HCT116 (cell line): ENCODE measurements at regions not wholly inside any gene's neighbourhood (a gene's known extent, or its start where the extent isn't known, plus 50 kb on each side); places are given as distances from the start of the nearest gene placed in this dataset.

Experiments
- ATAC-seq: fragments of 200-7000 bp; cut with Tn5 transposase; 2 replicates; pipeline ENCODE4 v1.9.1; 2020; ENCODE audit warnings: mild to moderate bottlenecking, moderate library complexity
- BruUV-seq: library from RNA; stranded (reverse); fragments of 400-500 nt; replicated peaks from 2 replicates; lab custom pipeline; 2021; lab: Mats Ljungman, UMichigan
- CTCF ChIA-PET: fragments of 300-600 bp; sonication (Branson Sonifier 250); formaldehyde crosslinking; loops from one replicate; lab custom pipeline; 2021; ENCODE audit warnings: antibody characterized with exemption; lab: Charles Lee
- POLR2A ChIA-PET: fragments of 300-600, 350-600 bp; sonication (Branson Sonifier 250); formaldehyde crosslinking; loops from one replicate; lab custom pipeline; 2021; ENCODE audit warnings: antibody characterized with exemption; lab: Charles Lee
- RAD21 ChIA-PET, 2 experiments: fragments of 300-600 bp; sonication (Branson Sonifier 250); formaldehyde crosslinking; loops; one replicate each; lab custom pipeline; 2023; ENCODE audit warnings: low total read pairs in 2 of 2; ENCODE audit not compliant: uncharacterized antibody in 2 of 2, unreplicated experiment in 2 of 2, low non-redundant PET in 1 of 2; lab: Charles Lee
- DNase-seq: peaks from one replicate; pipeline ENCODE4 v3.0.0-alpha.2; 2010; ENCODE audit warnings: low read depth, low spot score
- H2AFZ ChIP-seq: fragments of 200-600 bp; shearing (Covaris generic), sonication (generic); 2 replicates; pipeline ENCODE4 v1.6.1; 2017; ENCODE audit warnings: low read depth, mixed run types, mixed read lengths, antibody characterized with exemption, low read length; ENCODE audit not compliant: poor library complexity, severe bottlenecking
- H3K27ac ChIP-seq: 2 replicates; pipeline ENCODE4 v1.5.1; 2012; ENCODE audit warnings: low read depth, low read length
- H3K27me3 ChIP-seq: fragments of 200-600 bp; sonication (generic); 2 replicates; pipeline ENCODE4 v1.6.1; 2016; ENCODE audit warnings: mixed run types, low read length, mixed read lengths; ENCODE audit not compliant: insufficient read depth
- H3K36me3 ChIP-seq, 2 experiments: fragments of 200-500 bp in 1 of 2; fragments of 200-600 bp in 1 of 2; sonication (Bioruptor generic) in 1 of 2; sonication (generic) in 1 of 2; 2 replicates each; pipeline versions ENCODE4 v1.5.1 to v1.6.1; 2014 to 2016; ENCODE audit warnings: low read length in 2 of 2, inconsistent platforms in 1 of 2, mixed read lengths in 1 of 2, mixed run types in 1 of 2; ENCODE audit not compliant: insufficient read depth in 2 of 2, control insufficient read depth in 1 of 2
- H3K4me1 ChIP-seq, 2 experiments: fragments of 200-600 bp in 1 of 2; sonication (generic) in 1 of 2; 2 replicates each; pipeline versions ENCODE4 v1.5.1 to v1.6.1; 2012 to 2017; ENCODE audit warnings: low read length in 2 of 2, inconsistent platforms in 1 of 2, mild to moderate bottlenecking in 1 of 2, mixed read lengths in 1 of 2, mixed run types in 1 of 2, moderate library complexity in 1 of 2; ENCODE audit not compliant: insufficient read depth in 2 of 2, control insufficient read depth in 1 of 2
- H3K4me2 ChIP-seq: fragments of 200-600 bp; sonication (generic); 2 replicates; pipeline ENCODE4 v1.6.1; 2017; ENCODE audit warnings: mixed run types, low read length, mixed read lengths
- H3K4me3 ChIP-seq, 2 experiments: fragments of 200-600 bp in 1 of 2; sonication (generic) in 1 of 2; replicated peaks in 1 of 2; 2 replicates each; pipeline ENCODE4 v1.5.1; 2011 to 2016; ENCODE audit warnings: low read length in 2 of 2, control low read depth in 1 of 2, low read depth in 1 of 2, mild to moderate bottlenecking in 1 of 2, mixed read lengths in 1 of 2, mixed run types in 1 of 2
- H3K79me2 ChIP-seq: fragments of 200-600 bp; sonication (generic); 2 replicates; pipeline ENCODE4 v1.6.1; 2017; ENCODE audit warnings: mild to moderate bottlenecking, mixed run types, low read length, moderate library complexity, mixed read lengths; ENCODE audit not compliant: insufficient read depth
- H3K9ac ChIP-seq: fragments of 200-600 bp; sonication (generic); 2 replicates; pipeline ENCODE4 v1.6.1; 2016; ENCODE audit warnings: low read length, mixed read lengths
- H3K9me2 ChIP-seq: fragments of 200-600 bp; sonication (generic), shearing (Covaris generic); 2 replicates; pipeline ENCODE4 v1.6.1; 2017; ENCODE audit warnings: mixed run types, mild to moderate bottlenecking, moderate library complexity; ENCODE audit not compliant: insufficient read depth
- H3K9me3 ChIP-seq, 2 experiments: fragments of 200-500 bp in 1 of 2; fragments of 200-600 bp in 1 of 2; sonication (Bioruptor generic) in 1 of 2; sonication (generic) in 1 of 2; 2 replicates each; pipeline ENCODE4 v1.6.1; 2014 to 2017; ENCODE audit warnings: low read length in 2 of 2, mixed read lengths in 2 of 2, inconsistent platforms in 1 of 2, low read depth in 1 of 2, mild to moderate bottlenecking in 1 of 2, mixed run types in 1 of 2, moderate library complexity in 1 of 2; ENCODE audit not compliant: control insufficient read depth in 1 of 2, insufficient read depth in 1 of 2
- H4K20me1 ChIP-seq: fragments of 200-600 bp; sonication (generic), shearing (Covaris generic); 2 replicates; pipeline ENCODE4 v1.6.1; 2017; ENCODE audit warnings: mixed run types, mild to moderate bottlenecking, moderate library complexity; ENCODE audit not compliant: insufficient read depth
- CBX3 ChIP-seq: IDR thresholded peaks from 2 replicates; pipeline ENCODE4 v1.6.1; 2012; ENCODE audit warnings: low read depth
- CEBPB ChIP-seq: IDR thresholded peaks from 2 replicates; pipeline ENCODE4 v1.6.1; 2012; ENCODE audit warnings: low read depth
- CTCF ChIP-seq, 3 experiments: fragments of 200-600 bp in 1 of 3; sonication (generic) in 1 of 3; IDR thresholded peaks in 2 of 3; conservative IDR thresholded peaks in 1 of 3; 2 replicates each; pipeline ENCODE4 v1.5.1; 2012 to 2017; ENCODE audit warnings: low read depth in 2 of 3, low read length in 2 of 3, antibody characterized with exemption in 1 of 3, borderline replicate concordance in 1 of 3, control low read depth in 1 of 3, mild to moderate bottlenecking in 1 of 3, mixed read lengths in 1 of 3, mixed run types in 1 of 3, moderate library complexity in 1 of 3; ENCODE audit not compliant: insufficient read depth in 1 of 3
- EGR1 ChIP-seq: IDR thresholded peaks from 2 replicates; pipeline ENCODE4 v1.6.1; 2012; ENCODE audit warnings: low read depth
- ELF1 ChIP-seq: IDR thresholded peaks from 2 replicates; pipeline ENCODE4 v1.6.1; 2012; ENCODE audit warnings: low read depth, borderline replicate concordance
- EZH2 ChIP-seq: fragments of 200-600 bp; sonication (generic); IDR thresholded peaks from 2 replicates; pipeline ENCODE4 v1.6.1; 2017; ENCODE audit warnings: antibody characterized with exemption, mixed run types
- FOSL1 ChIP-seq: IDR thresholded peaks from 2 replicates; pipeline ENCODE4 v1.6.1; 2012; ENCODE audit warnings: low read depth
- MAX ChIP-seq: IDR thresholded peaks from 2 replicates; pipeline ENCODE4 v1.6.1; 2012
- POLR2A ChIP-seq: IDR thresholded peaks from 2 replicates; pipeline ENCODE4 v1.7.0; 2011; ENCODE audit warnings: borderline replicate concordance; ENCODE audit not compliant: insufficient read depth, insufficient read length; ENCODE audit errors: extremely low read depth
- REST ChIP-seq: IDR thresholded peaks from 2 replicates; pipeline ENCODE4 v1.6.1; 2012; ENCODE audit warnings: low read depth
- SIN3A ChIP-seq: IDR thresholded peaks from 2 replicates; pipeline ENCODE4 v1.6.1; 2012; ENCODE audit warnings: low read depth
- SP1 ChIP-seq: IDR thresholded peaks from 2 replicates; pipeline ENCODE4 v1.6.1; 2012; ENCODE audit warnings: low read depth
- SRF ChIP-seq: IDR thresholded peaks from 2 replicates; pipeline ENCODE4 v1.6.1; 2012; ENCODE audit warnings: low read depth
- YY1 ChIP-seq: IDR thresholded peaks from 2 replicates; pipeline ENCODE4 v1.6.1; 2011; ENCODE audit warnings: low read length, low read depth, moderate library complexity, mild to moderate bottlenecking; ENCODE audit not compliant: insufficient replicate concordance; ENCODE audit errors: extremely low read depth
- ZBTB33 ChIP-seq: IDR thresholded peaks from 2 replicates; pipeline ENCODE4 v1.6.1; 2011; ENCODE audit warnings: mild to moderate bottlenecking, low read length, moderate library complexity; ENCODE audit not compliant: insufficient replicate concordance; ENCODE audit errors: extremely low read depth
- intact Hi-C: fragments of 100-400 bp; cut with micrococcal nuclease; formaldehyde crosslinking; loops from 2 replicates; pipeline ENCODE4 v1.10.0; 2022

GRCh38 chr2:55989405-55989804 lies 65.8 kb upstream of the EFEMP1 start:
- Histone ChIP-seq H3K36me3 (no peaks in the 10 kb centered on the region), H3K27me3 (no peaks in the 10 kb centered on the region), H3K4me2 (no peak overlapping the region), H3K4me1 (no peaks in the 10 kb centered on the region), H3K79me2 (no peaks in the 10 kb centered on the region), H3K9me2 (no peaks in the 10 kb centered on the region), H3K27ac (no peak overlapping the region), H2AFZ (no peak overlapping the region), H3K9ac (no peak overlapping the region), H3K9me3 (no peaks in the 10 kb centered on the region), H4K20me1 (no peaks in the 10 kb centered on the region), H3K4me3 (no peak overlapping the region)
- RAD21 ChIA-PET = no interaction called here
- POLR2A ChIA-PET = no interaction called here
- BruUV-seq = no TSS peak
- CTCF ChIA-PET = no interaction called here
- ATAC-seq (no peak), DNase-seq (no peak)
- intact Hi-C loops = no loop called here
- TF ChIP-seq ZBTB33 = no peak
- TF ChIP-seq CTCF (IDR thresholded peaks at IDR 0.05 in 2 of 3, conservative IDR thresholded peaks at IDR 0.05 in 1 of 3; ENCODE audit: borderline replicate concordance in 1 of 3, insufficient read depth in 1 of 3, low read depth in 2 of 3, low read length in 2 of 3) = no peak
- TF ChIP-seq SRF = no peak
- TF ChIP-seq POLR2A = no peak
- TF ChIP-seq REST = no peak
- no peak for TF ChIP-seq EZH2
- no peak for TF ChIP-seq YY1
- TF ChIP-seq FOSL1 = no peak
- TF ChIP-seq EGR1 = no peak
- TF ChIP-seq CEBPB = no peak
- TF ChIP-seq ELF1 = no peak
- no peak for TF ChIP-seq SIN3A
- no peak for TF ChIP-seq MAX
- no peak for TF ChIP-seq SP1
- TF ChIP-seq CBX3 = no peak
